Astrocyte (in vitro differentiated cells and primary cell): ENCODE measurements at regions not wholly inside any gene's neighbourhood (a gene's known extent, or its start where the extent isn't known, plus 50 kb on each side); places are given as distances from the start of the nearest gene placed in this dataset.

Experiments
- EZH2 ChIP-seq: IDR thresholded peaks from 2 replicates; pipeline ENCODE4 v1.6.1; 2012; ENCODE audit warnings: mild to moderate bottlenecking, low read length, inconsistent platforms; ENCODE audit not compliant: insufficient read depth
- TF ChIP-seq, protein P1 (sequence below): IDR thresholded peaks from 2 replicates; pipeline ENCODE4 v1.5.1; 2011; ENCODE audit warnings: low read depth, mild to moderate bottlenecking, inconsistent platforms, low read length, moderate library complexity; ENCODE audit not compliant: insufficient read depth

GRCh38 chrX:127030016-127030748, 210.7 kb downstream of the PRR32 start:
- TF ChIP-seq, protein P1, sequence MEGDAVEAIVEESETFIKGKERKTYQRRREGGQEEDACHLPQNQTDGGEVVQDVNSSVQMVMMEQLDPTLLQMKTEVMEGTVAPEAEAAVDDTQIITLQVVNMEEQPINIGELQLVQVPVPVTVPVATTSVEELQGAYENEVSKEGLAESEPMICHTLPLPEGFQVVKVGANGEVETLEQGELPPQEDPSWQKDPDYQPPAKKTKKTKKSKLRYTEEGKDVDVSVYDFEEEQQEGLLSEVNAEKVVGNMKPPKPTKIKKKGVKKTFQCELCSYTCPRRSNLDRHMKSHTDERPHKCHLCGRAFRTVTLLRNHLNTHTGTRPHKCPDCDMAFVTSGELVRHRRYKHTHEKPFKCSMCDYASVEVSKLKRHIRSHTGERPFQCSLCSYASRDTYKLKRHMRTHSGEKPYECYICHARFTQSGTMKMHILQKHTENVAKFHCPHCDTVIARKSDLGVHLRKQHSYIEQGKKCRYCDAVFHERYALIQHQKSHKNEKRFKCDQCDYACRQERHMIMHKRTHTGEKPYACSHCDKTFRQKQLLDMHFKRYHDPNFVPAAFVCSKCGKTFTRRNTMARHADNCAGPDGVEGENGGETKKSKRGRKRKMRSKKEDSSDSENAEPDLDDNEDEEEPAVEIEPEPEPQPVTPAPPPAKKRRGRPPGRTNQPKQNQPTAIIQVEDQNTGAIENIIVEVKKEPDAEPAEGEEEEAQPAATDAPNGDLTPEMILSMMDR: no peak
- TF ChIP-seq EZH2: no peak
